GM13976 (cell line): ENCODE measurements at regions not wholly inside any gene's neighbourhood (a gene's known extent, or its start where the extent isn't known, plus 50 kb on each side); places are given as distances from the start of the nearest gene placed in this dataset.

Source experiments
- DNase-seq: peaks from one replicate; pipeline ENCODE4 v3.0.0; 2012; ENCODE audit warnings: low spot score
- CTCF ChIP-seq: IDR thresholded peaks from 2 replicates; pipeline ENCODE4 v1.5.1; 2012; ENCODE audit warnings: borderline replicate concordance, mild to moderate bottlenecking; ENCODE audit not compliant: insufficient read depth; ENCODE audit errors: extremely low read depth, missing control alignments, control extremely low read depth
- in situ Hi-C: fragments of 300-500 bp; cut with MboI; formaldehyde crosslinking; loops from one replicate; pipeline ENCODE4 v1.12.0; 2022; ENCODE audit warnings: low sequenced_read_pairs, mixed read lengths, inconsistent platforms; ENCODE audit not compliant: unreplicated experiment

DNA sequence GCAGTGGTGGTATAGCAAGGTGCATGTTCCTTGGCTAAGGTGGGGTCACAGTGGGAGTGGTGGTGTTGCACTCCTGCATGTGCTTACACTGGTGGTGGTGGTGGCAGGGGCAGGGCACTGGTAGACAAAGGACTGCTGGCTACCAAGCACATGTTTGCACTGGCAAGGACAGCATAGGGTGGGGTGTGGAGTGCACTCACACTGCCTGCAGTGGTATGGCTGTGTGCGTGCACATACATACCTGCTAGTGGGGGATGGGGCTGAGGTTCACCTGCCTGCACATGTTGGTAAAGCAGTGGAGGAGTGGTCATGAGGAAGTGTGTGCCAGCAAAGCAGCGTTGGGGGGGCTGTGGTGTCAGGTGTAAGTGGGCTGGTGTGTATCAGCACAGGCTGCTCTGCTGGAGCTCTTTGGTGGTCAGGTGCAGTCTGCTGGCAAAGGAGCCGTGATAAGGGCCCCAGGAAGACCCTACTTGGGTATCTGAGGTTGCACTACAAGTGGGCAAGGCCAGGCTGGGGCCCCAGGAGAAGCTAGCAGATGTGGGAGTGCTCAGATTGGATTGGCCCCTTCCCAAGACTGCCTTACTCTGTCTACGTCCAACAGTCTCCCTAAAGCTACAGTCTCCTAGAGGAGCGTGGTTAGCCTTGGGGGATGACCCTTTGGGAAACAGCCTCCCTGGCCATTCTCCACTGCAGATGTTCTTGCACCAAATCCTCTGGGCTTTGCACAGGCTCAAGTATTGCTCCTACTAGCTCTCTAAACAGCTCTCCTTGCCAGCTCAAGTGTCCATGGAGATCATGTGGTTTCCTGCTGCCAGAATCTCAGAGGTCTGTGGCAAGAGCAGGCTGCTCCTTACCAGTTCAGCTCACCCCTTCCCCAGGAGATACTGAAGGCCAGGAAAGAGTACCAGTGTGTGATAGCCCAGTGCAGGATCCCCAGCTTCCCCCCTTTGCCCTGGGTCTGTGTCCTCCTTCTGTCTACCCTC lies 486.3 kb upstream of the PABPC4L start:
- no peak for TF ChIP-seq CTCF
- in situ Hi-C loops, result no loop called here
- no peak for DNase-seq

GRCh38 chr4:134677209-134677814 lies 475.7 kb upstream of the PABPC4L start:
- no peak for DNase-seq
- in situ Hi-C loops, result no loop called here

DNA sequence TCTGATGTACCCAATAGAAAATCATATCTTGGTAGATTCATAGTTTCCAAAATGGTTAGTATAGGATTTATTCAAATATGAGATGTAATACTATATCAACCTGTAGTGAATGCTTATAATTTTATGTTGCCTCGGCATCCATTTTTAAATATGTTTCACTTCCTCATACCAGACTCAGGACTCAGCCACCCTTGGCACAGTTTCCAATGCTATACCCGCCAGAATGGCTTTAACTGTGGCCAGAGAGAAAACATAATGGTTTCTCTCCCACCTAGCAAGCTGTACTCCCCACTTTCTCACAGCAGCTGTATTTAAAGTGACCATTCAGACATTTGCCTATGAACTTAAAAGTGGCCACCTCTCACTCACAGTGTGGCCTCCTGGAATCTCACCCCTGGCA lies 466.6 kb upstream of the PABPC4L start:
- TF ChIP-seq CTCF, result no peak
- no peak for DNase-seq
- in situ Hi-C loops, result no loop called here

More at GRCh38 chr4:134677209-134677814, 475.7 kb upstream of the PABPC4L start:
- TF ChIP-seq CTCF, result no peak

GRCh38 chr4:134666640-134667039 lies 465.1 kb upstream of the PABPC4L start:
- no peak for TF ChIP-seq CTCF
- in situ Hi-C loops, result no loop called here
- DNase-seq, result no peak

DNA sequence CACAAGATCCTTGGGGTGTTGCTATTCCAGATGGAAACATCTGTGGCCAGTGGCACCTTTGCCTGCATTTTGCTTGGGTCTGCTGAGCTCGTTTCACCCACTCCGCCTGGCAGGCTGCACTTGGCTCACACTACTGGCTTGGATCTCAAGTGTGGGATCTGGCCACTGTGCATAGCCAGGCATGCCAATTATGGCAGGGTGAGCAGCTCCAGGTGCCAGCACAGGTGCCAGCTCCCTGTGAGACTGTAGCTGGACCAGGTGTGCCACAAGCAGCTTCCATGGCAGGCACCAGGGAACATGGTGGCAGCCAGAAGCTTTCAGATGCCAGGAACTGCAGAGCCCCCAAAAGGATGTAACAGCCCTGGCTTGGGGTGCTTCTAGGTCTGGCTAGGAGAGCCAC lies 463.8 kb upstream of the PABPC4L start:
- no peak for TF ChIP-seq CTCF
- in situ Hi-C loops, result no loop called here
- DNase-seq, result no peak

DNA sequence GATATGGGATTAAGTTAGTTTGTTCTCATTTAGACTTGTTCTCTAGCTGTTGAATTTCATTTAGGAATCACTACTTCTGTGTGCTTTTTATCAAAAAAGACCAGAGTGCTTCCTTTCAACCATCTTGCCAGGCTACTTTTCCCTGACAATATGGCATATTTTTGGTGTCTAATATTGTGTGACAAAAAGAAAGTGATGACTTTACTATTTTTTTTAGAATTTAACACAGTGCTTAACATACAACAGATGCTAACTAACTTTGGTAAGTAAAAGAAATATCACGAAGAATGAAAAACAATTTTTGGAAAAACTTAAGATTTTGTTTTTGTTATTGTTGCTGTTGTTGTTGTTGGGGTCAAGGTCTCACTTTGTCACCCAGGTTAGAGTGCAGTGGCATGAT lies 462.2 kb upstream of the PABPC4L start:
- in situ Hi-C loops, result no loop called here
- TF ChIP-seq CTCF, result no peak
- DNase-seq, result no peak
